CD4-positive, alpha-beta memory T cell (primary cell): ENCODE measurements at regions not wholly inside any gene's neighbourhood (a gene's known extent, or its start where the extent isn't known, plus 50 kb on each side); places are given as distances from the start of the nearest gene placed in this dataset.
"Not testable (repeated sequence)": the region's sequence is repeated elsewhere in the genome, so short reads cannot be mapped to it uniquely, and the experiment has no call there.

ENCODE experiments used
- CTCF ChIA-PET: fragments of 350-600 bp; sonication (Branson Sonifier 250); formaldehyde crosslinking; loops from one replicate; lab custom pipeline; 2021; ENCODE audit warnings: inconsistent platforms; ENCODE audit not compliant: partially characterized antibody; lab: Charles Lee
- POLR2A ChIA-PET: fragments of 350-600 bp; sonication (Branson Sonifier 250); formaldehyde crosslinking; loops from one replicate; lab custom pipeline; 2021; ENCODE audit not compliant: partially characterized antibody; lab: Charles Lee
- DNase-seq, 5 donors: peaks; one replicate each; pipeline versions ENCODE4 v3.0.0 to v3.0.0-alpha.2; 2020 to 2022; ENCODE audit warnings: mixed read lengths in 1 of 5
- H3K27ac ChIP-seq: one replicate; pipeline ENCODE4 v1.7.0; 2013; ENCODE audit warnings: low read depth, low read length
- H3K27me3 ChIP-seq: 2 replicates; pipeline ENCODE4 v1.7.0; 2013; ENCODE audit warnings: mild to moderate bottlenecking, low read length, moderate library complexity; ENCODE audit not compliant: insufficient read depth
- H3K36me3 ChIP-seq: 2 replicates; pipeline ENCODE4 v1.7.0; 2013; ENCODE audit warnings: mild to moderate bottlenecking, low read length, moderate library complexity; ENCODE audit not compliant: insufficient read depth
- H3K4me1 ChIP-seq: 2 replicates; pipeline ENCODE4 v1.7.0; 2013; ENCODE audit warnings: mild to moderate bottlenecking, low read length, moderate library complexity; ENCODE audit not compliant: insufficient read depth
- H3K4me3 ChIP-seq, 2 donors: one replicate each; pipeline ENCODE4 v1.7.0; 2013; ENCODE audit warnings: low read length in 2 of 2, mild to moderate bottlenecking in 1 of 2
- H3K9me3 ChIP-seq, 2 donors: one replicate each; pipeline ENCODE4 v1.7.0; 2013; ENCODE audit warnings: low read length in 2 of 2, control low read depth in 1 of 2; ENCODE audit not compliant: control insufficient read depth in 1 of 2
- H3K27ac Mint-ChIP-seq, 7 donors: one replicate each; pipeline ENCODE4 v1.8.0; 2020 to 2021; ENCODE audit warnings: mixed read lengths in 7 of 7, mild to moderate bottlenecking in 6 of 7, inconsistent platforms in 3 of 7, moderate library complexity in 3 of 7
- H3K27me3 Mint-ChIP-seq, 2 donors: one replicate each; pipeline ENCODE4 v1.8.0; 2020 to 2021; ENCODE audit warnings: mixed read lengths in 2 of 2
- H3K36me3 Mint-ChIP-seq, 2 donors: one replicate each; pipeline ENCODE4 v1.8.0; 2020 to 2021; ENCODE audit warnings: mixed read lengths in 2 of 2, inconsistent platforms in 1 of 2, mild to moderate bottlenecking in 1 of 2
- H3K4me1 Mint-ChIP-seq, 4 donors: one replicate each; pipeline ENCODE4 v1.8.0; 2020 to 2021; ENCODE audit warnings: mixed read lengths in 4 of 4, mild to moderate bottlenecking in 1 of 4
- H3K4me3 Mint-ChIP-seq, 8 donors: one replicate each; pipeline ENCODE4 v1.8.0; 2020 to 2021; ENCODE audit warnings: mixed read lengths in 8 of 8, mild to moderate bottlenecking in 7 of 8, moderate library complexity in 6 of 8, inconsistent platforms in 3 of 8
- H3K9me3 Mint-ChIP-seq, 8 donors: one replicate each; pipeline ENCODE4 v1.8.0; 2020 to 2021; ENCODE audit warnings: mixed read lengths in 8 of 8, mild to moderate bottlenecking in 5 of 8, inconsistent platforms in 3 of 8, moderate library complexity in 1 of 8
- intact Hi-C: fragments of 100-400 bp; cut with micrococcal nuclease; formaldehyde crosslinking; loops from one replicate; pipeline ENCODE4 v1.15.1; 2023

DNA sequence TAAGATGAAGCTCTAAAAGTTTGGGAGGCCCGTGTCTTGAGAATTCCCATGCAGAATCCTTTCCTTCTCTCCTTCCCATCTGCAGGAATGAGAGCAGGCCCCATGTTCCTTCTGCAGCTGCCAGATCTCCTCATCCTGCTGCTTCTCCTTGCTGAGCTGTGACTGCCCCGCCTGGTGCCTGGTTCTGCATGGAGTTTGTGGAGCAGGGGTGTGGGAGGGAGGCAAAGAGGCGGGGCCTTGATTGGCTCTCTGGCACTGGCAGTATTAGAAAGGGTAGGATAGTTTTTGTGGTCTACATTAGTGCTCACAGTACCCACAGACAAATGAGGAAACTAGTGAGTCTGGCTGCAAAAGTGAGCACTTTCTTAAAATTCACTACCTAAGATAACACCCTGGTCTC lies 91.1 kb upstream of the CLPB start:
- intact Hi-C loops = no loop called here
- CTCF ChIA-PET = interaction anchor here (1.5 kb wide), 1 partner anchor 48 kb away, joined by 3 read pairs; no protein-coding TSS in a partner anchor

DNA sequence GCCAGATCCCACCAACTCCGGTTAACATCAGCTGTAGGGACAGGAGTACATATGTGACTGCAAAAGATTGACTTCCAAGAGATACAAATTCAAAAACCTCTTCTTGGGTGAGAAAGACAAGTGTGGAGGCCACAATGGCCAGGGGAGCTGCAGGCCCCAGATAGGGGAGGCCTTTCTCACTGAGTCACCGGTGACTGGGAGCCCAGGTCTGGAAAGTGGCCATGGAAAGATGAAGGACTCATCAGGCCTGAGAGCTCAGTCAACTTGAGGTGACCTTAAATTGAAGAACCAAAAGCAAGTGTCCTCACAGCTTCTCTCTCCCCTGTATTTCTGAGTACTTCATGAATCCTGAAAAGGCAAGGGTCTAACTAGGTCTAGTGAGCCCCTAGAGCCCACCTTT lies 90.4 kb upstream of the CLPB start:
- intact Hi-C loops = no loop called here
- no peak overlapping the region for H3K27ac ChIP-seq
- ChIA-PET POLR2A (interaction anchor here (0.7 kb wide), 1 partner anchor 47 kb away, joined by 4 read pairs; no protein-coding TSS in a partner anchor), CTCF (interaction anchor here (1.5 kb wide), 1 partner anchor 49 kb away, joined by 3 read pairs; no protein-coding TSS in a partner anchor)
- no peaks in the 10 kb centered on the region for H3K27me3 ChIP-seq
- DNase-seq = no peak
- Mint-ChIP-seq H3K4me3 (no peak overlapping the region), H3K27ac (no peak overlapping the region), H3K27me3 (no peaks in the 10 kb centered on the region), H3K9me3 (no peaks in the 10 kb centered on the region), H3K36me3 (no peaks in the 10 kb centered on the region), H3K4me1 (peaks cover 21 to 27% (median 23%) of the 10 kb centered on the region in 4 donors)
- H3K36me3 ChIP-seq = no peaks in the 10 kb centered on the region
- H3K4me3 ChIP-seq = no peak overlapping the region
- peaks cover 20% of the 10 kb centered on the region for H3K4me1 ChIP-seq
- H3K9me3 ChIP-seq = no peaks in the 10 kb centered on the region

More for the DNA sequence above, 91.1 kb upstream of the CLPB start:
- no peaks in the 10 kb centered on the region for H3K27me3 Mint-ChIP-seq
- Histone ChIP-seq H3K9me3 (no peaks in the 10 kb centered on the region), H3K27ac (no peak overlapping the region), H3K36me3 (no peaks in the 10 kb centered on the region), H3K4me1 (peaks cover 12% of the 10 kb centered on the region), H3K4me3 (no peak overlapping the region), H3K27me3 (no peaks in the 10 kb centered on the region)
- H3K9me3 Mint-ChIP-seq = no peaks in the 10 kb centered on the region
- peak overlapping the region in 1 of 7 donors; percentile 80 for H3K27ac Mint-ChIP-seq
- no peak for DNase-seq
- no peaks in the 10 kb centered on the region for H3K36me3 Mint-ChIP-seq
- peaks cover 13 to 20% (median 17%) of the 10 kb centered on the region in 4 donors for H3K4me1 Mint-ChIP-seq
- no peak overlapping the region for H3K4me3 Mint-ChIP-seq
- POLR2A ChIA-PET = no interaction called here

DNA sequence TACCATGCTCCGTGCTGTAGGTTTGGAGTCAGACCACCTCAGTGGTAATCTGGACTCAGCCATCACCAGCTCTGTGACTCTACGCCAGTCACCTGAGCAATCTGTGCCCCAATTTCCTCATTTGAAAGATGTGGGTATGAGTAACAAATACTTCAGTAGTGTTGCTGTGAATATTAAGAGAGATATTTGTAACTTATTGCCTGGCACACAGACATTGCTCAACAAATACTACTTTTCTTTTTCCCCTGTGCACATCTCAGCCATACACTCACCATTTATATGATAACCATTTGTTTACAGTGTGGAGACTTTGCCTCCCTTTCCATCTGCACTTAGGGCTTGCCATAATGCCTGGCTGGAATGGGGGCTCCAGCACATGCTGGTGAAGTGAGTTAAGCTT lies 89.7 kb upstream of the CLPB start:
- Histone ChIP-seq H3K27ac (no peak overlapping the region), H3K9me3 (no peaks in the 10 kb centered on the region), H3K27me3 (no peaks in the 10 kb centered on the region), H3K36me3 (no peaks in the 10 kb centered on the region), H3K4me1 (peaks cover 27% of the 10 kb centered on the region), H3K4me3 (no peak overlapping the region)
- peaks cover 28 to 34% (median 30%) of the 10 kb centered on the region in 4 donors for H3K4me1 Mint-ChIP-seq
- H3K36me3 Mint-ChIP-seq = no peaks in the 10 kb centered on the region
- no peak for DNase-seq
- H3K4me3 Mint-ChIP-seq = no peak overlapping the region
- H3K27ac Mint-ChIP-seq = peak overlapping the region in 1 of 7 donors; percentile 55
- no peaks in the 10 kb centered on the region for H3K27me3 Mint-ChIP-seq
- intact Hi-C loops = no loop called here
- H3K9me3 Mint-ChIP-seq = no peaks in the 10 kb centered on the region
- CTCF ChIA-PET = no interaction called here
- POLR2A ChIA-PET = no interaction called here

DNA sequence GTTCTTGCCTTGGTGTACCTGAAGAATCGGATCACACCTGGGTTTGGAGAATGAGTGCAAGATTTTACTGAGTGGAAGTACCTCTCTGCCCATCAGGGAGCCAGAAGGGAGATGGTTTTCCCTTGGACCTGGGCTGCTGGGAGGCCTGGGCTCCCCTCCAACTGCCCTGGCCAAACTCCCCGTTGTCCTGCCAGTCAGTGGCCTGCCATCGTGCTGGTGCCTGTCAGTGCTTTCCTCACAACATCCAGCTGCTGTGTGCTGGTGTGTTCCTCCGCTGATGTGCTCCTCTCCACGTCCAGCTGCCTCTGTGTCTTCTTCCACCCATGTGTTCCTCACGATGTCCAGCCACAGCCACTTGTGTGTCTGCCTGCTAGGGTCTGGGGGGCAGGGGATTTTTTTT lies 87.9 kb upstream of the CLPB start:
- Histone ChIP-seq H3K36me3 (no peaks in the 10 kb centered on the region), H3K4me3 (no peak overlapping the region), H3K27me3 (no peaks in the 10 kb centered on the region), H3K9me3 (no peaks in the 10 kb centered on the region), H3K27ac (no peak overlapping the region), H3K4me1 (peaks cover 33% of the 10 kb centered on the region)
- H3K4me3 Mint-ChIP-seq = peak overlapping the region in 1 of 8 donors; percentile 35
- peaks cover 29 to 37% (median 32%) of the 10 kb centered on the region in 4 donors for H3K4me1 Mint-ChIP-seq
- no peaks in the 10 kb centered on the region for H3K9me3 Mint-ChIP-seq
- DNase-seq = no peak
- POLR2A ChIA-PET = no interaction called here
- H3K36me3 Mint-ChIP-seq = no peaks in the 10 kb centered on the region
- CTCF ChIA-PET = no interaction called here
- H3K27me3 Mint-ChIP-seq = no peaks in the 10 kb centered on the region
- H3K27ac Mint-ChIP-seq = peak overlapping the region in 2 of 7 donors; percentile 26 to 51
- intact Hi-C loops = no loop called here

DNA sequence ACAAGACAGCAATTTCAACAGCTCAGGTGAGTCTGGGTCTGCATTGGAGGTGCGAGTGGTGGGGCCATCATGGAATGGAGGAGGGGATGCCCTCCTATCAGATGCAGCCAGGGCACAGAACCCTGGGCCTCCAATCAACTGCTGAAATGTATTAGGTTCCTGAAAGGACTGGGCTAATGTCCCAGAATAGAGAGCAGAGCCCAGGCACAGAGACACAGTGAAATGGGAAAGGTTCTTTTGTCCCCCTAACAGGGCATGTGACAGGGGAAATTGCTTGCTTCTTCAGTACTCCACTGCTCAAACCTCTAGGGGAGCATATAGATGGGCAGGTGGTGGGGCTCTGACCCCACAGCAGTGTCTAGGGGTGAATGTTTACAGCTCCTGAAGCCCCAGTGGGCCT lies 87.3 kb upstream of the CLPB start:
- peaks cover 33% of the 10 kb centered on the region for H3K4me1 ChIP-seq
- Mint-ChIP-seq H3K4me3 (peak overlapping the region in 2 of 8 donors; percentile 28 to 31), H3K27ac (peak overlapping the region in 3 of 7 donors; percentile 26 to 84 (median 55)), H3K4me1 (peaks cover 32 to 42% (median 34%) of the 10 kb centered on the region in 4 donors), H3K27me3 (no peaks in the 10 kb centered on the region), H3K36me3 (no peaks in the 10 kb centered on the region), H3K9me3 (no peaks in the 10 kb centered on the region)
- no peaks in the 10 kb centered on the region for H3K9me3 ChIP-seq
- no peaks in the 10 kb centered on the region for H3K36me3 ChIP-seq
- intact Hi-C loops = no loop called here
- H3K4me3 ChIP-seq = no peak overlapping the region
- no peaks in the 10 kb centered on the region for H3K27me3 ChIP-seq
- no peak overlapping the region for H3K27ac ChIP-seq
- DNase-seq = no peak
- CTCF ChIA-PET = interaction anchor here (1.7 to 2.8 kb wide), 2 partner anchors 17 to 51 kb away, joined by 4 to 12 read pairs; no protein-coding TSS in a partner anchor
- POLR2A ChIA-PET = no interaction called here

DNA sequence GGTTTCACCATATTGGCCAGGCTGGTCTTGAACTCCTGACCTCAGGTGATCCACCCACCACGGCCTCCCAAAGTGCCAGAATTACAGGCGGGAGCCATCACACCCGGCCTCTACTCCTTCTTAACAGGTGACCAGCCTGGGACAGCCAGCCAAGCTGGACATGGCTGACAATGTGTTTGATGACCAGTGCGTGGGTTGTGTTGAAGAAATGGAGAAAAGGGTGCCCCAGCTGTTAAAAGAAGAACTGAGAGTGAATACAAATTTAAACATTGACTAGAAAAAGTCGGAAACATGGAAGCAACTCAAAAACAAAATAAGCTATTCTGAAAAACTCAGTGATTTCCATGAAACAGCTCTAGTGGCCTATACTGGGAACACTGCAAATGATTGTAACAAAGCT lies 86.5 kb upstream of the CLPB start:
- no peak for DNase-seq
- Mint-ChIP-seq H3K4me3 (peak overlapping the region in 4 of 8 donors; percentile 8 to 74 (median 35)), H3K4me1 (peaks cover 32 to 42% (median 38%) of the 10 kb centered on the region in 4 donors), H3K9me3 (no peaks in the 10 kb centered on the region), H3K36me3 (no peaks in the 10 kb centered on the region), H3K27ac (peak overlapping the region in 2 of 7 donors; percentile 37 to 84), H3K27me3 (no peaks in the 10 kb centered on the region)
- Histone ChIP-seq H3K27me3 (no peaks in the 10 kb centered on the region), H3K4me1 (peaks cover 33% of the 10 kb centered on the region), H3K4me3 (no peak overlapping the region), H3K9me3 (no peaks in the 10 kb centered on the region), H3K27ac (no peak overlapping the region), H3K36me3 (no peaks in the 10 kb centered on the region)
- intact Hi-C loops = no loop called here
- ChIA-PET CTCF (interaction anchor here (1.3 to 2.8 kb wide), 6 partner anchors 16 to 66 kb away, joined by 4 to 12 read pairs (median 6); no protein-coding TSS in a partner anchor), POLR2A (interaction anchor here (0.9 kb wide), 1 partner anchor 205 kb away, joined by 3 read pairs; no protein-coding TSS in a partner anchor)

DNA sequence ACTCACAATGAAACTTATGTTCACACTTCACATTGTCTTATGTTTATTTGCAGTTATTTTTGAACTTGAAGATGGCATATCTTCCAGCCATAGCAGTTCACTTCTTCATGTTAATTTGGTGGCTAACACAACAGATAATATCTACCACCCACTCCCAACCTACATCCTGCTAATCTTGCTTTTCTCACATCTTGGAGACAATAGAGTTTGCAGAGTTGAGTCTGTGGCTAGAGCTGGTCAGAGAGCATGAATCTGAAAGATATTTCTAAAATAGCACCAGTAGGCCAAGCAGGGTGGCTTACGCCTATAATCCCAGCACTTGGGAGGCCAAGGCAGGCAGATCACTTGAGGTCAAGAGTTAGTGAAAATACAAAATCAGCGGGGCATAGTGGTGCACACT lies 85.6 kb upstream of the CLPB start:
- not testable (repeated sequence) for H3K27me3 ChIP-seq, H3K9me3 ChIP-seq, H3K36me3 ChIP-seq, H3K27me3 Mint-ChIP-seq, H3K27ac ChIP-seq, H3K9me3 Mint-ChIP-seq, H3K36me3 Mint-ChIP-seq
- DNase-seq = peak; percentile 45 to 63 (median 56)
- peak overlapping the region; percentile 82 to 94 (median 87) for H3K4me3 Mint-ChIP-seq
- ChIA-PET POLR2A (interaction anchor here (0.9 kb wide), 1 partner anchor 205 kb away, joined by 3 read pairs; no protein-coding TSS in a partner anchor), CTCF (interaction anchor here (1.3 to 2.8 kb wide), 6 partner anchors 15 to 67 kb away, joined by 4 to 12 read pairs (median 6); no protein-coding TSS in a partner anchor)
- intact Hi-C loops = loop anchor here (5.0 kb wide), 1 partner anchor 38 kb away; no protein-coding TSS in a partner anchor
- Histone ChIP-seq H3K4me1 (peaks cover 33% of the 10 kb centered on the region), H3K4me3 (peak overlapping the region; percentile 7 to 40)
- peak overlapping the region; percentile 84 to 94 (median 91) for H3K27ac Mint-ChIP-seq
- peaks cover 32 to 42% (median 38%) of the 10 kb centered on the region in 4 donors for H3K4me1 Mint-ChIP-seq
